ENCODE measurements at regions not wholly inside any gene's neighbourhood (a gene's known extent, or its start where the extent isn't known, plus 50 kb on each side); places are given as distances from the start of the nearest gene placed in this dataset.

DNA sequence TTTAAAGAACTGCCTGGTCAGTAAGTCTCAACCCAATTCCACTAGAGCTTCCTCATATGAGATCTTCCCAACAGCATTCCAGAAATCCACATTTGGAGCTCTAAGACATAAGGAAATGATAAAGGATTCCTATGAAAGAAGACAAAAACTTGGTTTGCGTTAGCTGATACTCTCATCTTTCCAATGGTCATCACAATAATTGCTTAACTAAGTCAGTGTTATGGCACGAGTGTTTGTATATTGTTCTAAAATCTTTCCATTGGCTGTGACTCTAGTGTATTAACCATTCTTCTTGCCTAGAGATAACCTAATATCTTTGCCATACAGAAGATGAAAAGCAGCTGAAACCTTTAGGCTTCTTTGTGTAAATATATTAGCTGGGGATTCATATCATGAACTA is 289.0 kb downstream of the SNX13 start:
- TF ChIP-seq POLR2A (IDR thresholded peaks at IDR 0.05; ENCODE audit: low read depth) (no peak), POLR2AphosphoS5 (IDR thresholded peaks at IDR 0.05) (no peak)
- TF ChIP-seq, protein P1, sequence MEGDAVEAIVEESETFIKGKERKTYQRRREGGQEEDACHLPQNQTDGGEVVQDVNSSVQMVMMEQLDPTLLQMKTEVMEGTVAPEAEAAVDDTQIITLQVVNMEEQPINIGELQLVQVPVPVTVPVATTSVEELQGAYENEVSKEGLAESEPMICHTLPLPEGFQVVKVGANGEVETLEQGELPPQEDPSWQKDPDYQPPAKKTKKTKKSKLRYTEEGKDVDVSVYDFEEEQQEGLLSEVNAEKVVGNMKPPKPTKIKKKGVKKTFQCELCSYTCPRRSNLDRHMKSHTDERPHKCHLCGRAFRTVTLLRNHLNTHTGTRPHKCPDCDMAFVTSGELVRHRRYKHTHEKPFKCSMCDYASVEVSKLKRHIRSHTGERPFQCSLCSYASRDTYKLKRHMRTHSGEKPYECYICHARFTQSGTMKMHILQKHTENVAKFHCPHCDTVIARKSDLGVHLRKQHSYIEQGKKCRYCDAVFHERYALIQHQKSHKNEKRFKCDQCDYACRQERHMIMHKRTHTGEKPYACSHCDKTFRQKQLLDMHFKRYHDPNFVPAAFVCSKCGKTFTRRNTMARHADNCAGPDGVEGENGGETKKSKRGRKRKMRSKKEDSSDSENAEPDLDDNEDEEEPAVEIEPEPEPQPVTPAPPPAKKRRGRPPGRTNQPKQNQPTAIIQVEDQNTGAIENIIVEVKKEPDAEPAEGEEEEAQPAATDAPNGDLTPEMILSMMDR (IDR thresholded peaks at IDR 0.05), result no peak

Data from esophagus muscularis mucosa (tissue), 3 donors.